CD4-positive, alpha-beta T cell (primary cell): ENCODE measurements at regions not wholly inside any gene's neighbourhood (a gene's known extent, or its start where the extent isn't known, plus 50 kb on each side); places are given as distances from the start of the nearest gene placed in this dataset.

ENCODE experiments used
- ATAC-seq: fragments of 200-7000 bp; cut with Tn5 transposase; one replicate; pipeline ENCODE4 v1.10.0; 2022; ENCODE audit warnings: mild to moderate bottlenecking; ENCODE audit not compliant: poor library complexity
- CTCF ChIA-PET: fragments of 350-600 bp; sonication (Branson Sonifier 250); formaldehyde crosslinking; loops from one replicate; lab custom pipeline; 2021; ENCODE audit warnings: antibody characterized with exemption, inconsistent platforms; lab: Charles Lee
- POLR2A ChIA-PET: fragments of 350-600 bp; sonication (Branson Sonifier 250); formaldehyde crosslinking; loops from one replicate; lab custom pipeline; 2021; ENCODE audit warnings: antibody characterized with exemption, inconsistent platforms; lab: Charles Lee
- DNase-seq, 14 experiments: peaks; one replicate each; pipeline ENCODE4 v3.0.0-alpha.2; 2013 to 2020; ENCODE audit warnings: mixed read lengths in 2 of 14
- H3K27ac ChIP-seq, 2 donors: one replicate each; pipeline versions ENCODE4 v1.5.1 to v1.7.0; 2013; ENCODE audit warnings: low read length in 2 of 2, low read depth in 1 of 2, mild to moderate bottlenecking in 1 of 2
- H3K27me3 ChIP-seq, 2 experiments: 1 replicate in 1 of 2; 2 replicates in 1 of 2; pipeline versions ENCODE4 v1.6.1 to v1.7.0; 2013; ENCODE audit warnings: low read length in 2 of 2, control low read depth in 1 of 2, mild to moderate bottlenecking in 1 of 2, moderate library complexity in 1 of 2; ENCODE audit not compliant: insufficient read depth in 2 of 2, control insufficient read depth in 1 of 2
- H3K36me3 ChIP-seq: one replicate; pipeline ENCODE4 v1.6.1; 2013; ENCODE audit warnings: low read length, control low read depth; ENCODE audit not compliant: insufficient read depth
- H3K4me1 ChIP-seq: one replicate; pipeline ENCODE4 v1.6.1; 2013; ENCODE audit warnings: low read length, control low read depth; ENCODE audit not compliant: insufficient read depth
- H3K4me3 ChIP-seq: one replicate; pipeline ENCODE4 v1.5.1; 2013; ENCODE audit warnings: mild to moderate bottlenecking, low read length, moderate library complexity
- H3K9me3 ChIP-seq, 2 experiments: 1 replicate in 1 of 2; 2 replicates in 1 of 2; pipeline versions ENCODE4 v1.6.1 to v1.7.0; 2013; ENCODE audit warnings: low read length in 2 of 2, mild to moderate bottlenecking in 2 of 2, control low read depth in 1 of 2, moderate library complexity in 1 of 2; ENCODE audit not compliant: control insufficient read depth in 1 of 2, insufficient read depth in 1 of 2
- H3K27ac Mint-ChIP-seq: one replicate; pipeline ENCODE4 v1.8.0; 2020; ENCODE audit warnings: mixed read lengths
- H3K27me3 Mint-ChIP-seq: one replicate; pipeline ENCODE4 v1.8.0; 2021; ENCODE audit warnings: mixed read lengths
- H3K36me3 Mint-ChIP-seq: one replicate; pipeline ENCODE4 v1.8.0; 2021; ENCODE audit warnings: low read depth, mixed read lengths
- H3K4me1 Mint-ChIP-seq: one replicate; pipeline ENCODE4 v1.8.0; 2021; ENCODE audit warnings: low read depth, mixed read lengths
- H3K4me3 Mint-ChIP-seq: one replicate; pipeline ENCODE4 v1.8.0; 2020; ENCODE audit warnings: mild to moderate bottlenecking, mixed read lengths
- H3K9me3 Mint-ChIP-seq: one replicate; pipeline ENCODE4 v1.8.0; 2020; ENCODE audit warnings: mixed read lengths
- CTCF ChIP-seq: fragments of 200-600 bp; IDR thresholded peaks from one replicate; pipeline ENCODE4 v1.8.0; 2022; ENCODE audit warnings: antibody characterized with exemption, mild to moderate bottlenecking
- intact Hi-C, 2 experiments: fragments of 100-400 bp; cut with DNase I in 1 of 2; cut with micrococcal nuclease in 1 of 2; formaldehyde crosslinking; loops; one replicate each; pipeline versions ENCODE4 v1.15.1 to v1.9.0; 2023 to 2025; cut with DNase I, micrococcal nuclease

- peaks cover 16% of the 10 kb centered on the region for H3K9me3 Mint-ChIP-seq
- H3K4me3 ChIP-seq: no peak overlapping the region
Measured at GRCh38 chr7:53794816-53795215, 747.4 kb upstream of the VSTM2A start.

GRCh38 chr7:53800746-53801145 lies 741.4 kb upstream of the VSTM2A start:
- TF ChIP-seq CTCF: no peak

More at GRCh38 chr7:53794816-53795215, 747.4 kb upstream of the VSTM2A start:
- POLR2A ChIA-PET: no interaction called here
- Histone ChIP-seq H3K9me3 (peaks cover 14 to 15% of the 10 kb centered on the region in 2 experiments), H3K4me1 (no peaks in the 10 kb centered on the region), H3K27ac (no peak overlapping the region), H3K27me3 (no peaks in the 10 kb centered on the region), H3K36me3 (no peaks in the 10 kb centered on the region)
- no peak overlapping the region for H3K27ac Mint-ChIP-seq
- H3K27me3 Mint-ChIP-seq: no peaks in the 10 kb centered on the region
- no peaks in the 10 kb centered on the region for H3K36me3 Mint-ChIP-seq
- intact Hi-C loops: no loop called here
- H3K4me3 Mint-ChIP-seq: no peak overlapping the region
- TF ChIP-seq CTCF: no peak
- CTCF ChIA-PET: no interaction called here
- DNase-seq (no peak), ATAC-seq (no peak)
- H3K4me1 Mint-ChIP-seq: no peaks in the 10 kb centered on the region

GRCh38 chr7:53806119-53806518 lies 736.1 kb upstream of the VSTM2A start:
- intact Hi-C loops: no loop called here
- POLR2A ChIA-PET: no interaction called here
- no peaks in the 10 kb centered on the region for H3K36me3 Mint-ChIP-seq
- no peak for DNase-seq
- no peaks in the 10 kb centered on the region for H3K4me1 ChIP-seq
- peaks cover 0 to 9% of the 10 kb centered on the region in 2 experiments for H3K9me3 ChIP-seq
- H3K27ac ChIP-seq: no peak overlapping the region
- no peaks in the 10 kb centered on the region for H3K4me1 Mint-ChIP-seq
- no peaks in the 10 kb centered on the region for H3K27me3 Mint-ChIP-seq
- no peak for ATAC-seq
- no peaks in the 10 kb centered on the region for H3K36me3 ChIP-seq
- no peak overlapping the region for H3K4me3 Mint-ChIP-seq
- H3K4me3 ChIP-seq: no peak overlapping the region
- CTCF ChIA-PET: no interaction called here
- no peak overlapping the region for H3K27ac Mint-ChIP-seq
- peaks cover 14% of the 10 kb centered on the region for H3K9me3 Mint-ChIP-seq
- TF ChIP-seq CTCF: no peak
- no peaks in the 10 kb centered on the region for H3K27me3 ChIP-seq

More at GRCh38 chr7:53800746-53801145, 741.4 kb upstream of the VSTM2A start:
- Histone ChIP-seq H3K27ac (no peak overlapping the region), H3K4me3 (no peak overlapping the region), H3K9me3 (peaks cover 5 to 7% of the 10 kb centered on the region in 2 experiments), H3K36me3 (no peaks in the 10 kb centered on the region), H3K27me3 (no peaks in the 10 kb centered on the region), H3K4me1 (no peaks in the 10 kb centered on the region)
- DNase-seq: no peak
- Mint-ChIP-seq H3K4me1 (no peaks in the 10 kb centered on the region), H3K9me3 (peaks cover 21% of the 10 kb centered on the region), H3K27me3 (no peaks in the 10 kb centered on the region), H3K36me3 (no peaks in the 10 kb centered on the region), H3K4me3 (no peak overlapping the region), H3K27ac (no peak overlapping the region)
- POLR2A ChIA-PET: no interaction called here
- CTCF ChIA-PET: interaction anchor here (1.0 kb wide), 1 partner anchor 36 kb away, joined by 4 read pairs; no protein-coding TSS in a partner anchor
- intact Hi-C loops: no loop called here
- no peak for ATAC-seq
